ENCODE measurements at regions not wholly inside any gene's neighbourhood (a gene's known extent, or its start where the extent isn't known, plus 50 kb on each side); places are given as distances from the start of the nearest gene placed in this dataset.

GRCh38 chr12:43009846-43010240, 420.3 kb upstream of the PRICKLE1 start:
- TF ChIP-seq EZH2 (IDR thresholded peaks at IDR 0.05; ENCODE audit: insufficient read depth, low read length) = no peak
- TF ChIP-seq, protein P1, sequence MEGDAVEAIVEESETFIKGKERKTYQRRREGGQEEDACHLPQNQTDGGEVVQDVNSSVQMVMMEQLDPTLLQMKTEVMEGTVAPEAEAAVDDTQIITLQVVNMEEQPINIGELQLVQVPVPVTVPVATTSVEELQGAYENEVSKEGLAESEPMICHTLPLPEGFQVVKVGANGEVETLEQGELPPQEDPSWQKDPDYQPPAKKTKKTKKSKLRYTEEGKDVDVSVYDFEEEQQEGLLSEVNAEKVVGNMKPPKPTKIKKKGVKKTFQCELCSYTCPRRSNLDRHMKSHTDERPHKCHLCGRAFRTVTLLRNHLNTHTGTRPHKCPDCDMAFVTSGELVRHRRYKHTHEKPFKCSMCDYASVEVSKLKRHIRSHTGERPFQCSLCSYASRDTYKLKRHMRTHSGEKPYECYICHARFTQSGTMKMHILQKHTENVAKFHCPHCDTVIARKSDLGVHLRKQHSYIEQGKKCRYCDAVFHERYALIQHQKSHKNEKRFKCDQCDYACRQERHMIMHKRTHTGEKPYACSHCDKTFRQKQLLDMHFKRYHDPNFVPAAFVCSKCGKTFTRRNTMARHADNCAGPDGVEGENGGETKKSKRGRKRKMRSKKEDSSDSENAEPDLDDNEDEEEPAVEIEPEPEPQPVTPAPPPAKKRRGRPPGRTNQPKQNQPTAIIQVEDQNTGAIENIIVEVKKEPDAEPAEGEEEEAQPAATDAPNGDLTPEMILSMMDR (IDR thresholded peaks at IDR 0.05; ENCODE audit: insufficient read depth, low read depth, low read length) = no peak
